Left colon (tissue), 2 donors: ENCODE measurements at regions not wholly inside any gene's neighbourhood (a gene's known extent, or its start where the extent isn't known, plus 50 kb on each side); places are given as distances from the start of the nearest gene placed in this dataset.

Experiments used
- ATAC-seq: fragments of 200-7000 bp; cut with Tn5 transposase; one replicate; pipeline ENCODE4 v1.9.1; 2020; ENCODE audit warnings: mild to moderate bottlenecking, moderate library complexity
- DNase-seq, 2 donors: peaks; one replicate each; pipeline ENCODE4 v3.0.0-alpha.2; 2020
- intact Hi-C, 2 donors: fragments of 100-400 bp; cut with DNase I in 1 of 2; cut with micrococcal nuclease in 1 of 2; formaldehyde crosslinking; loops; one replicate each; pipeline versions ENCODE4 v1.11.2 to v1.14.0; 2022; cut with DNase I, micrococcal nuclease
- donor health status: DM: no; HTN: no; CAD: no.
- donor health status: DM: yes; HTN: yes; CAD: no.

- DNase-seq = peak in 1 of 2 donors; percentile 6
- no peak for ATAC-seq
- intact Hi-C loops = no loop called here
Observed at GRCh38 chr5:167798448-167798847, 493.0 kb upstream of the WWC1 start.

- ATAC-seq (no peak), DNase-seq (no peak)
- intact Hi-C loops = no loop called here
Observed at GRCh38 chr5:167800427-167800826, 491.0 kb upstream of the WWC1 start.

- intact Hi-C loops = no loop called here
- DNase-seq (no peak), ATAC-seq (no peak)
Observed at GRCh38 chr5:167801999-167802398, 489.4 kb upstream of the WWC1 start.

GRCh38 chr5:167802755-167803431 lies 488.6 kb upstream of the WWC1 start:
- intact Hi-C loops = no loop called here
- DNase-seq (no peak), ATAC-seq (no peak)

- DNase-seq (no peak), ATAC-seq (no peak)
- intact Hi-C loops = no loop called here
Observed at GRCh38 chr5:167804512-167805220, 486.8 kb upstream of the WWC1 start.

- intact Hi-C loops = no loop called here
- ATAC-seq = no peak
- DNase-seq = no peak
Observed at GRCh38 chr5:167810573-167810972, 480.9 kb upstream of the WWC1 start.

- intact Hi-C loops = no loop called here
- no peak for ATAC-seq
Observed at GRCh38 chr5:167812871-167813270, 478.6 kb upstream of the WWC1 start.

GRCh38 chr5:167813389-167813788 lies 478.1 kb upstream of the WWC1 start:
- ATAC-seq (no peak), DNase-seq (no peak)
- intact Hi-C loops = no loop called here

More at GRCh38 chr5:167812871-167813270, 478.6 kb upstream of the WWC1 start:
- no peak for DNase-seq

- no peak for ATAC-seq
- DNase-seq = no peak
- intact Hi-C loops = no loop called here
Observed at GRCh38 chr5:167814040-167814439, 477.4 kb upstream of the WWC1 start.

GRCh38 chr5:167814828-167815227 lies 476.6 kb upstream of the WWC1 start:
- DNase-seq (no peak), ATAC-seq (no peak)
- intact Hi-C loops = no loop called here

- ATAC-seq (no peak), DNase-seq (no peak)
- intact Hi-C loops = no loop called here
Observed at GRCh38 chr5:167816354-167816753, 475.1 kb upstream of the WWC1 start.

GRCh38 chr5:167816864-167817263 lies 474.6 kb upstream of the WWC1 start:
- no peak for DNase-seq
- no peak for ATAC-seq
- intact Hi-C loops = no loop called here

- ATAC-seq (no peak), DNase-seq (no peak)
- intact Hi-C loops = no loop called here
Observed at GRCh38 chr5:167819406-167819805, 472.0 kb upstream of the WWC1 start.

GRCh38 chr5:167820101-167820990 lies 471.1 kb upstream of the WWC1 start:
- no peak for ATAC-seq
- DNase-seq = no peak
- intact Hi-C loops = no loop called here

GRCh38 chr5:167821151-167821550 lies 470.3 kb upstream of the WWC1 start:
- intact Hi-C loops = no loop called here
- ATAC-seq = no peak
- no peak for DNase-seq

- no peak for ATAC-seq
- DNase-seq = no peak
- intact Hi-C loops = no loop called here
Observed at GRCh38 chr5:167821669-167822068, 469.8 kb upstream of the WWC1 start.

- ATAC-seq (no peak), DNase-seq (no peak)
- intact Hi-C loops = no loop called here
Observed at GRCh38 chr5:167822241-167822640, 469.2 kb upstream of the WWC1 start.

- ATAC-seq (no peak), DNase-seq (no peak)
- intact Hi-C loops = no loop called here
Observed at GRCh38 chr5:167823405-167823804, 468.0 kb upstream of the WWC1 start.

- intact Hi-C loops = no loop called here
- DNase-seq (no peak), ATAC-seq (no peak)
Observed at GRCh38 chr5:167827766-167828165, 463.7 kb upstream of the WWC1 start.
